OCI-LY7 (cell line): ENCODE measurements at regions not wholly inside any gene's neighbourhood (a gene's known extent, or its start where the extent isn't known, plus 50 kb on each side); places are given as distances from the start of the nearest gene placed in this dataset.

Source experiments
- BruUV-seq: library from RNA; stranded (reverse); fragments of 400-500 nt; replicated peaks from 2 replicates; lab custom pipeline; 2021; lab: Mats Ljungman, UMichigan
- CTCF ChIA-PET: fragments of 300-600 bp; sonication (Branson Sonifier 250); formaldehyde crosslinking; loops from one replicate; lab custom pipeline; 2022; ENCODE audit warnings: antibody characterized with exemption; ENCODE audit not compliant: unreplicated experiment; lab: Charles Lee
- POLR2A ChIA-PET: fragments of 300-600 bp; sonication (Branson Sonifier 250); formaldehyde crosslinking; loops from one replicate; lab custom pipeline; 2022; ENCODE audit warnings: antibody characterized with exemption; lab: Charles Lee
- DNase-seq: peaks from one replicate; pipeline ENCODE4 v3.0.0-alpha.2; 2015; ENCODE audit warnings: low spot score
- H2AFZ ChIP-seq: fragments of 200-600 bp; sonication (generic), shearing (Covaris generic); 2 replicates; pipeline ENCODE4 v1.6.1; 2014; ENCODE audit warnings: mild to moderate bottlenecking, antibody characterized with exemption, low read length, moderate library complexity
- H3K27ac ChIP-seq: fragments of 200-600 bp; sonication (generic); 2 replicates; pipeline ENCODE4 v1.5.1; 2014; ENCODE audit warnings: mixed run types, low read depth, mild to moderate bottlenecking, moderate library complexity, low read length, inconsistent platforms; ENCODE audit not compliant: poor library complexity, severe bottlenecking
- H3K36me3 ChIP-seq: fragments of 200-600 bp; sonication (generic); 2 replicates; pipeline ENCODE4 v1.6.1; 2014; ENCODE audit warnings: mild to moderate bottlenecking, antibody characterized with exemption, low read length, moderate library complexity, mixed read lengths; ENCODE audit not compliant: insufficient read depth
- H3K4me1 ChIP-seq: fragments of 200-600 bp; sonication (generic); 2 replicates; pipeline ENCODE4 v1.5.1; 2014; ENCODE audit warnings: mild to moderate bottlenecking, low read length; ENCODE audit not compliant: insufficient read depth, poor library complexity, severe bottlenecking
- H3K4me2 ChIP-seq: fragments of 200-600 bp; sonication (generic); 2 replicates; pipeline ENCODE4 v1.6.1; 2014; ENCODE audit warnings: mild to moderate bottlenecking, low read length
- H3K4me3 ChIP-seq: fragments of 200-600 bp; sonication (generic); 2 replicates; pipeline ENCODE4 v1.5.1; 2014; ENCODE audit warnings: mild to moderate bottlenecking, low read depth, low read length; ENCODE audit not compliant: poor library complexity, severe bottlenecking
- H3K79me2 ChIP-seq: fragments of 200-600 bp; sonication (generic); 2 replicates; pipeline ENCODE4 v1.6.1; 2016; ENCODE audit warnings: low read depth, mild to moderate bottlenecking, low read length, moderate library complexity, mixed read lengths; ENCODE audit not compliant: insufficient read depth
- H3K9me2 ChIP-seq: fragments of 200-600 bp; sonication (generic); 2 replicates; pipeline ENCODE4 v1.6.1; 2016; ENCODE audit warnings: mild to moderate bottlenecking, low read length, mixed read lengths; ENCODE audit not compliant: insufficient read depth
- H3K9me3 ChIP-seq: fragments of 200-600 bp; sonication (generic); 2 replicates; pipeline ENCODE4 v1.6.1; 2014; ENCODE audit warnings: mild to moderate bottlenecking, mixed run types, low read length, mixed read lengths
- H4K20me1 ChIP-seq: fragments of 200-600 bp; sonication (generic); 2 replicates; pipeline ENCODE4 v1.6.1; 2014; ENCODE audit warnings: mild to moderate bottlenecking, antibody characterized with exemption, low read length, moderate library complexity, mixed read lengths; ENCODE audit not compliant: insufficient read depth
- EZH2phosphoT487 ChIP-seq: fragments of 200-600 bp; sonication (generic); IDR thresholded peaks from 2 replicates; pipeline ENCODE4 v1.6.1; 2018; ENCODE audit warnings: low read depth, borderline replicate concordance, mild to moderate bottlenecking, mixed run types, antibody characterized with exemption, low read length, moderate library complexity, mixed read lengths
- intact Hi-C: fragments of 100-400 bp; cut with micrococcal nuclease; formaldehyde crosslinking; loops from one replicate; pipeline ENCODE4 v1.10.0; 2022; ENCODE audit not compliant: unreplicated experiment
- TF ChIP-seq, protein P1 (sequence below): fragments of 200-600 bp; sonication (generic); conservative IDR thresholded peaks from 2 replicates; pipeline ENCODE4 v1.5.1; 2014; ENCODE audit warnings: mild to moderate bottlenecking, antibody characterized with exemption, low read length, moderate library complexity, mixed read lengths

GRCh38 chr11:16606784-16607674, 131.4 kb upstream of the C11orf58 start:
- TF ChIP-seq, protein P1, sequence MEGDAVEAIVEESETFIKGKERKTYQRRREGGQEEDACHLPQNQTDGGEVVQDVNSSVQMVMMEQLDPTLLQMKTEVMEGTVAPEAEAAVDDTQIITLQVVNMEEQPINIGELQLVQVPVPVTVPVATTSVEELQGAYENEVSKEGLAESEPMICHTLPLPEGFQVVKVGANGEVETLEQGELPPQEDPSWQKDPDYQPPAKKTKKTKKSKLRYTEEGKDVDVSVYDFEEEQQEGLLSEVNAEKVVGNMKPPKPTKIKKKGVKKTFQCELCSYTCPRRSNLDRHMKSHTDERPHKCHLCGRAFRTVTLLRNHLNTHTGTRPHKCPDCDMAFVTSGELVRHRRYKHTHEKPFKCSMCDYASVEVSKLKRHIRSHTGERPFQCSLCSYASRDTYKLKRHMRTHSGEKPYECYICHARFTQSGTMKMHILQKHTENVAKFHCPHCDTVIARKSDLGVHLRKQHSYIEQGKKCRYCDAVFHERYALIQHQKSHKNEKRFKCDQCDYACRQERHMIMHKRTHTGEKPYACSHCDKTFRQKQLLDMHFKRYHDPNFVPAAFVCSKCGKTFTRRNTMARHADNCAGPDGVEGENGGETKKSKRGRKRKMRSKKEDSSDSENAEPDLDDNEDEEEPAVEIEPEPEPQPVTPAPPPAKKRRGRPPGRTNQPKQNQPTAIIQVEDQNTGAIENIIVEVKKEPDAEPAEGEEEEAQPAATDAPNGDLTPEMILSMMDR = no peak
- no peak for TF ChIP-seq EZH2phosphoT487
- ChIA-PET CTCF (no interaction called here), POLR2A (no interaction called here)
- intact Hi-C loops = loop anchor here (5.0 to 10.0 kb wide), 2 partner anchors 415 to 782 kb away; no protein-coding TSS in a partner anchor
- DNase-seq = no peak
- no peaks in the 10 kb centered on the region for H3K36me3 ChIP-seq
- BruUV-seq = no TSS peak
- H3K27ac ChIP-seq = no peak overlapping the region
- no peaks in the 10 kb centered on the region for H3K9me2 ChIP-seq
- no peak overlapping the region for H2AFZ ChIP-seq
- H3K4me3 ChIP-seq = no peak overlapping the region
- no peaks in the 10 kb centered on the region for H4K20me1 ChIP-seq
- no peaks in the 10 kb centered on the region for H3K9me3 ChIP-seq
- no peak overlapping the region for H3K4me2 ChIP-seq
- H3K79me2 ChIP-seq = no peaks in the 10 kb centered on the region
- no peaks in the 10 kb centered on the region for H3K4me1 ChIP-seq

DNA sequence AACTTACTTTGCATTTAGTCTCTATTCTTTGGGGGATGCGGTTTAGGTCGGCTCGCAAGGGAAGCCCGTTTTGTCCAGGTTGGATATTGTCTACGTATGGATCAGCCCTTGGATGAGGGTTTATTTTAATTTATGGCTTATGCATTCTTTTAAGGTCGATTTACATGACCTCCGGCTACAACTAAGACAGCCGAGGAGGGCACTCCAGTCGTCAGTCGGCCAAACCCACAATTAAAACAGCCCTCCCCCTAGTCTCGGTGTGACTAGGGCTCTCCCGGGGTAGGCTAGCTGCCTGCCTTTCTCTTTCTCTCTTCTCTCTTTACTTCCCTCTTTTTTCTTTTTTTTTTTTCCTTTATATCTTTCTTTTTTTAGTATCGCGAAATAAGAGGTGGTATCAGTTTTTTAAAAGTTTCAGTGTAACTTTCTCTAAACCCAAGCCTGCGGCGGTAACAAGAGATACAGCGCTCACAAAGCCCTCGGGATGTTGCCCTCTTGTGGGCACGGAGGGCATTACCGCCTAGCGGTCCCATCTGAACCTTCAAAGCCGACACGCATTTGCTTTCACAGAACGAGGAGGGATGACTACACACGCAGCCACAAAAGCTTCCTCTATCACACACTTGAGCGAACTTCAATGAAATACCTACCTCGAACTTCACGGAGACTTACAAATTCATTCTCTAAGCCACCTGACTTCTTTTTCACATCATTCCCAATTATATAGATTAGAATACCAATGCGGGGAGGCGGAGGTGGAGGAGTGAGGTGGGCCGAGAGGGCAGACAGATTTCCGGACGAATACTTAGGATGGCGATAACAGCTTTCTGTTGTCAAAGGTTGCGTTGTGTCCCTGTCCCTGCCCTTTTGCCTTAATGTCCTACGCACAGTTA, 132.3 kb upstream of the C11orf58 start:
- Histone ChIP-seq H3K9me3 (no peaks in the 10 kb centered on the region), H3K4me2 (no peak overlapping the region), H3K79me2 (no peaks in the 10 kb centered on the region), H3K36me3 (no peaks in the 10 kb centered on the region), H3K4me3 (no peak overlapping the region), H2AFZ (no peak overlapping the region), H3K4me1 (no peaks in the 10 kb centered on the region), H3K9me2 (no peaks in the 10 kb centered on the region), H4K20me1 (no peaks in the 10 kb centered on the region), H3K27ac (no peak overlapping the region)
- TF ChIP-seq, protein P1 = peak; percentile 90
- TF ChIP-seq EZH2phosphoT487 = no peak
- ChIA-PET POLR2A (no interaction called here), CTCF (no interaction called here)
- DNase-seq = peak; percentile 63
- no TSS peak for BruUV-seq
- intact Hi-C loops = loop anchor here (5.0 to 10.0 kb wide), 2 partner anchors 414 to 781 kb away; no protein-coding TSS in a partner anchor
